NB4 (cell line): ENCODE measurements at regions not wholly inside any gene's neighbourhood (a gene's known extent, or its start where the extent isn't known, plus 50 kb on each side); places are given as distances from the start of the nearest gene placed in this dataset.

Experiments used
- CTCF ChIP-seq: IDR thresholded peaks from one replicate; pipeline ENCODE4 v1.5.1; 2012; ENCODE audit warnings: low read depth, low read length
- MAX ChIP-seq: IDR thresholded peaks from 2 replicates; pipeline ENCODE4 v1.6.1; 2011; ENCODE audit warnings: low read depth, low read length
- MYC ChIP-seq: IDR thresholded peaks from 2 replicates; pipeline ENCODE4 v1.6.1; 2011; ENCODE audit warnings: low read depth, low read length
- POLR2A ChIP-seq: IDR thresholded peaks from 2 replicates; pipeline ENCODE4 v1.6.1; 2011; ENCODE audit warnings: mild to moderate bottlenecking; ENCODE audit not compliant: insufficient read length; ENCODE audit errors: extremely low read depth

DNA sequence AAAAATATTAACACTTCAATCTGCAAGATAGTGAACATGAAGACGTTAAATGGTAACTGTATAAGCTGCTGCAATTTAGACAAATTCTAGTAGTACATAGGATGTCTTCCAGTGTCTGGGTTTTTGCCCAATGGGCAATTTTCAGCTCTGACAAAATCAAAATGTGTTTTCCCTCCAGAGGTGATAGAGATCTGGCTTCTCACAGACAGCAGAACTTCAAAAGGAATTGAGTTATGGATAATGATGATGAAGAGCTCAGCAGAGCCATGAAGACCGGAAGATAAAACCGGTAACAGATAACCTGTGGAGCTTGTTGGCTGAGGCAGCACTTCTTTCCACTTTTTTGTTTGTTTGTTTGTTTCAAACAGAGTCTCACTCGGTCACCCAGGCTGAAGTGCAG lies 89.4 kb upstream of the NTRK3 start:
- TF ChIP-seq CTCF (no peak), POLR2A (no peak), MYC (no peak), MAX (no peak)
